ENCODE measurements at regions not wholly inside any gene's neighbourhood (a gene's known extent, or its start where the extent isn't known, plus 50 kb on each side); places are given as distances from the start of the nearest gene placed in this dataset.

- TF ChIP-seq CTCF (IDR thresholded peaks at IDR 0.05) (no peak), POLR2A (IDR thresholded peaks at IDR 0.05) (no peak)
- ATAC-seq (peak; percentile 79 to 92 (median 87)), DNase-seq (peak in 1 of 5 donors; percentile 29)
- Histone ChIP-seq H3K9me3 (peaks cover 0 to 5% (median 0%) of the 10 kb centered on the region in 12 donors), H3K27ac (peak overlapping the region in 6 of 12 donors; percentile 2 to 73 (median 50)), H3K4me1 (peaks cover 0 to 11% (median 0%) of the 10 kb centered on the region in 12 donors), H3K36me3 (no peaks in the 10 kb centered on the region), H3K4me3 (no peak overlapping the region), H3K27me3 (no peaks in the 10 kb centered on the region)
- intact Hi-C loops (cut with DNase I), result loop anchor here in 1 of 10 donors (5.0 kb wide), 1 partner anchor 397 kb away; no protein-coding TSS in a partner anchor
- WGBS, 4 donors, result 47 to 55% (median 54%) methylated on average over 3 of the region's 3 CpGs
These were observed 81.0 kb downstream of the QPCT start for GRCh38 chr2:37425408-37425807.

GRCh38 chr2:37427241-37427640 is 82.8 kb downstream of the QPCT start:
- Histone ChIP-seq H3K27me3 (no peaks in the 10 kb centered on the region), H3K27ac (no peak overlapping the region), H3K9me3 (peaks cover 0 to 5% (median 0%) of the 10 kb centered on the region in 12 donors), H3K4me3 (no peak overlapping the region), H3K36me3 (no peaks in the 10 kb centered on the region), H3K4me1 (peaks cover 0 to 11% (median 0%) of the 10 kb centered on the region in 12 donors)
- DNase-seq, result no peak
- no peak for TF ChIP-seq CTCF (IDR thresholded peaks at IDR 0.05)
- no peak for ATAC-seq
- intact Hi-C loops (cut with DNase I), result loop anchor here in 1 of 10 donors (5.0 kb wide), 1 partner anchor 395 kb away; no protein-coding TSS in a partner anchor

- no peak for DNase-seq
- H3K9me3 ChIP-seq, result peaks cover 0 to 4% (median 0%) of the 10 kb centered on the region in 12 donors
- no peak for ATAC-seq
- 92 to 98% (median 95%) methylated on average over 2 of the region's 2 CpGs for WGBS, 4 donors
- no peak overlapping the region for H3K27ac ChIP-seq
- H3K4me1 ChIP-seq, result no peaks in the 10 kb centered on the region
- H3K36me3 ChIP-seq, result no peaks in the 10 kb centered on the region
- H3K27me3 ChIP-seq, result no peaks in the 10 kb centered on the region
- TF ChIP-seq CTCF (IDR thresholded peaks at IDR 0.05), result no peak
- intact Hi-C loops (cut with DNase I), result no loop called here
- no peak overlapping the region for H3K4me3 ChIP-seq
These were observed 91.9 kb downstream of the QPCT start for GRCh38 chr2:37436323-37436722.

- peaks cover 0 to 6% (median 0%) of the 10 kb centered on the region in 12 donors for H3K9me3 ChIP-seq
- H3K27me3 ChIP-seq, result no peaks in the 10 kb centered on the region
- no peaks in the 10 kb centered on the region for H3K36me3 ChIP-seq
- intact Hi-C loops (cut with DNase I), result no loop called here
- TF ChIP-seq CTCF (IDR thresholded peaks at IDR 0.05) (no peak), POLR2A (IDR thresholded peaks at IDR 0.05) (no peak)
- H3K27ac ChIP-seq, result no peak overlapping the region
- DNase-seq (no peak), ATAC-seq (no peak)
- no peaks in the 10 kb centered on the region for H3K4me1 ChIP-seq
- no peak overlapping the region for H3K4me3 ChIP-seq
These were observed 94.8 kb downstream of the QPCT start for GRCh38 chr2:37439131-37439642.
